ENCODE measurements at regions not wholly inside any gene's neighbourhood (a gene's known extent, or its start where the extent isn't known, plus 50 kb on each side); places are given as distances from the start of the nearest gene placed in this dataset.

GRCh38 chr2:144946263-144946662 is 426.3 kb upstream of the ZEB2 start:
- DNase-seq: peak; percentile 16

GRCh38 chr2:144944546-144945220 is 424.8 kb upstream of the ZEB2 start:
- DNase-seq: no peak

- no peak for DNase-seq
Observed at GRCh38 chr2:144943986-144944385, 424.1 kb upstream of the ZEB2 start.

GRCh38 chr2:144943293-144943941 is 423.5 kb upstream of the ZEB2 start:
- no peak for DNase-seq

- no peak for DNase-seq
Observed at GRCh38 chr2:144942516-144943256, 422.8 kb upstream of the ZEB2 start.

- no peak for DNase-seq
Observed at GRCh38 chr2:144941743-144942488, 422.0 kb upstream of the ZEB2 start.

GRCh38 chr2:144939590-144939989 is 419.7 kb upstream of the ZEB2 start:
- no peak for DNase-seq

- no peak for DNase-seq
Observed at GRCh38 chr2:144937910-144938709, 418.2 kb upstream of the ZEB2 start.

- no peak for DNase-seq
Observed at GRCh38 chr2:144937066-144937465, 417.1 kb upstream of the ZEB2 start.

- DNase-seq: no peak
Observed at GRCh38 chr2:144936442-144936841, 416.5 kb upstream of the ZEB2 start.

GRCh38 chr2:144935736-144936135 is 415.8 kb upstream of the ZEB2 start:
- no peak for DNase-seq

- no peak for DNase-seq
Observed at GRCh38 chr2:144935191-144935590, 415.3 kb upstream of the ZEB2 start.

- DNase-seq: no peak
Observed at GRCh38 chr2:144931960-144932359, 412.0 kb upstream of the ZEB2 start.

GRCh38 chr2:144931480-144931879 is 411.6 kb upstream of the ZEB2 start:
- DNase-seq: no peak

- DNase-seq: no peak
Observed at GRCh38 chr2:144927429-144927828, 407.5 kb upstream of the ZEB2 start.

- DNase-seq: no peak
Observed at GRCh38 chr2:144925886-144926285, 406.0 kb upstream of the ZEB2 start.

GRCh38 chr2:144924827-144925226 is 404.9 kb upstream of the ZEB2 start:
- peak; percentile 53 for DNase-seq

GRCh38 chr2:144922519-144922918 is 402.6 kb upstream of the ZEB2 start:
- DNase-seq: no peak

- DNase-seq: no peak
Observed at GRCh38 chr2:144920755-144921530, 401.0 kb upstream of the ZEB2 start.

- no peak for DNase-seq
Observed at GRCh38 chr2:144914622-144915318, 394.9 kb upstream of the ZEB2 start.

GRCh38 chr2:144914113-144914512 is 394.2 kb upstream of the ZEB2 start:
- no peak for DNase-seq

Measured in NCI-H1105 treated with DMSO at 0.1 percent for 48 hours (cell line).